T-helper 9 cell (primary cell): ENCODE measurements at regions not wholly inside any gene's neighbourhood (a gene's known extent, or its start where the extent isn't known, plus 50 kb on each side); places are given as distances from the start of the nearest gene placed in this dataset.

ENCODE experiments used
- DNase-seq: peaks from one replicate; pipeline ENCODE4 v3.0.0-alpha.2; 2020

GRCh38 chr12:63226792-63227463 is 75.9 kb upstream of the AVPR1A start:
- DNase-seq = no peak

GRCh38 chr12:63224396-63224795 is 73.4 kb upstream of the AVPR1A start:
- no peak for DNase-seq

DNA sequence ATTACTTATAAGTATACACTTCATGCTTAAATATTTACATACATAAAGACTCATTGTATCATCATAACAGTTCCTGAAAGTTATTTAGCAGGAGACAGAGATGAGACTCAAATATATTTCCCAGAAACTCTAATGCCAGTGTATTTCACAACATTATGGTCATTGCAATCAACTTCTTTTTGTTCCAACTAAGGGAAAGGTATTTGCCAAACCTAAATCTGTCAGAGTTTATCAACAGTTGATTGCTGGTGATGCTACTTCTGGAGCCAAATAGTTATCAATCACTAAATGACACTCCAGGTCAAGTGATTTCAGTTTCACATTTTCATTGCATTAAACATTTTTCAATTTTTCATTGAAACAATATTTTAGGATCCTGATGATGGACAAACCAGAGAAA is 72.1 kb upstream of the AVPR1A start:
- no peak for DNase-seq

DNA sequence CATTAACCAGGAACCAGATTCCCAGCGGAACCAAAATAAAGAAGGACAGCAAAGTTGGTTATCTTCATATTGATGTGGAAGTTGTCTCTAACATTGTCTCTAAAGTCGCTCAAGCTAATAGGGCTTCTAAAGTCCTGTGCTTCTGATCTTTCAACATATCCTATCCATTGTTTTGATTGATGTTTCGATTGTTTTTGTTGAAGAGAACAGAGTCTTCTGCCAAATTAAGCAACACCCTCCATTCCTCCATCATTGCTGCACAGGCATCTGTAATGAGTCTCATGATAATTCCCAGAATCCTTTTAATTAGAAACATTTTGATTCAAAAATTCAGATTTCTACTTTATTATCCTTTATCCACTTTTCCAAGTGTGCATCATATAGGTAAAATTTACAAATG is 71.6 kb upstream of the AVPR1A start:
- no peak for DNase-seq

GRCh38 chr12:63220921-63221320 is 69.9 kb upstream of the AVPR1A start:
- no peak for DNase-seq

GRCh38 chr12:63212316-63212715 is 61.3 kb upstream of the AVPR1A start:
- no peak for DNase-seq

GRCh38 chr12:63208956-63209355 is 58.0 kb upstream of the AVPR1A start:
- DNase-seq = no peak

GRCh38 chr12:63206909-63207308 is 55.9 kb upstream of the AVPR1A start:
- DNase-seq = no peak

- no peak for DNase-seq
Measured at GRCh38 chr12:63206494-63206893, 55.5 kb upstream of the AVPR1A start.
